ENCODE measurements at regions not wholly inside any gene's neighbourhood (a gene's known extent, or its start where the extent isn't known, plus 50 kb on each side); places are given as distances from the start of the nearest gene placed in this dataset.

GRCh38 chr4:26126143-26126718, 194.6 kb upstream of the RBPJ start:
- TF ChIP-seq POLR2A (IDR thresholded peaks at IDR 0.05; ENCODE audit: control extremely low read depth in 1 of 2, low read depth in 2 of 2, low read length in 2 of 2) (no peak), CTBP2 (IDR thresholded peaks at IDR 0.05; ENCODE audit: borderline replicate concordance, insufficient read depth, insufficient read length, low read length) (no peak), POLR2AphosphoS5 (IDR thresholded peaks at IDR 0.05; ENCODE audit: low read depth, low read length) (no peak), RXRA (IDR thresholded peaks at IDR 0.05; ENCODE audit: insufficient read depth, low read depth, low read length) (no peak), KDM1A (IDR thresholded peaks at IDR 0.05; ENCODE audit: borderline replicate concordance, low read length) (no peak), GABPA (IDR thresholded peaks at IDR 0.05; ENCODE audit: borderline replicate concordance, insufficient read depth, low read length) (no peak), EZH2 (IDR thresholded peaks at IDR 0.05; ENCODE audit: low read depth, low read length, severe bottlenecking) (no peak), EP300 (IDR thresholded peaks at IDR 0.05; ENCODE audit: borderline replicate concordance in 1 of 2, low read depth in 2 of 2, low read length in 2 of 2) (no peak), ZNF274 (IDR thresholded peaks at IDR 0.05; ENCODE audit: borderline replicate concordance, extremely low read depth, low read length) (no peak)
- TF ChIP-seq, protein P1, sequence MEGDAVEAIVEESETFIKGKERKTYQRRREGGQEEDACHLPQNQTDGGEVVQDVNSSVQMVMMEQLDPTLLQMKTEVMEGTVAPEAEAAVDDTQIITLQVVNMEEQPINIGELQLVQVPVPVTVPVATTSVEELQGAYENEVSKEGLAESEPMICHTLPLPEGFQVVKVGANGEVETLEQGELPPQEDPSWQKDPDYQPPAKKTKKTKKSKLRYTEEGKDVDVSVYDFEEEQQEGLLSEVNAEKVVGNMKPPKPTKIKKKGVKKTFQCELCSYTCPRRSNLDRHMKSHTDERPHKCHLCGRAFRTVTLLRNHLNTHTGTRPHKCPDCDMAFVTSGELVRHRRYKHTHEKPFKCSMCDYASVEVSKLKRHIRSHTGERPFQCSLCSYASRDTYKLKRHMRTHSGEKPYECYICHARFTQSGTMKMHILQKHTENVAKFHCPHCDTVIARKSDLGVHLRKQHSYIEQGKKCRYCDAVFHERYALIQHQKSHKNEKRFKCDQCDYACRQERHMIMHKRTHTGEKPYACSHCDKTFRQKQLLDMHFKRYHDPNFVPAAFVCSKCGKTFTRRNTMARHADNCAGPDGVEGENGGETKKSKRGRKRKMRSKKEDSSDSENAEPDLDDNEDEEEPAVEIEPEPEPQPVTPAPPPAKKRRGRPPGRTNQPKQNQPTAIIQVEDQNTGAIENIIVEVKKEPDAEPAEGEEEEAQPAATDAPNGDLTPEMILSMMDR (IDR thresholded peaks at IDR 0.05; ENCODE audit: control extremely low read depth in 1 of 3, insufficient read depth in 1 of 3, low read depth in 1 of 3, low read length in 3 of 3): no peak

All from H1 (cell line).